Stimulated activated CD8-positive, alpha-beta memory T cell treated with anti-CD3 and anti-CD28 coated beads, Interleukin-12 subunit alpha, Interleukin-12 subunit beta, amount 100 ng/mL, for 1 hour (primary cell): ENCODE measurements at regions not wholly inside any gene's neighbourhood (a gene's known extent, or its start where the extent isn't known, plus 50 kb on each side); places are given as distances from the start of the nearest gene placed in this dataset.

Experiments used
- DNase-seq: peaks from one replicate; pipeline ENCODE4 v3.0.0-alpha.2; 2020; ENCODE audit warnings: low read depth

GRCh38 chr1:2934156-2934540, 87.1 kb upstream of the ACTRT2 start:
- no peak for DNase-seq

- DNase-seq = no peak
These were observed 86.6 kb upstream of the ACTRT2 start for GRCh38 chr1:2934642-2935081.

DNA sequence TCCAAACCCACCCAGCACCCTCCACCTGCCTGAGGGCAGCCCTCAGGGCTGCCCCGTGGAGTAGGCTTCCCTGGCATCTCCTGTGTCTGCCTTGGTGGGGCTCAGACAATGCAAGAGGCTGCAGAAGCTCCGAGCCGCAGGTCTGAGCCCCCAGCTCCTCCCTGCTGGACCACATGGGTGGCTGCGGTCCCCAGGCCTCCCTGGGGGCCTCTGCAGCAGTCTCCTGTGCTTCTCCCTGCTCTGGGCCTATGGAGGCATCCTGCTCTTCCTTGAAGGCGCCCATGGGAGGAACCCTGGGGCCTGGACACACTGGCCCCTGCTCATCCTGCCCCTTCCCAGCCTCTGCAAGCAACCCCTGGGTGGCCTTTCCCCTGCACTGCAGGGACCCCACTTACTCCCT, 86.1 kb upstream of the ACTRT2 start:
- DNase-seq = no peak

DNA sequence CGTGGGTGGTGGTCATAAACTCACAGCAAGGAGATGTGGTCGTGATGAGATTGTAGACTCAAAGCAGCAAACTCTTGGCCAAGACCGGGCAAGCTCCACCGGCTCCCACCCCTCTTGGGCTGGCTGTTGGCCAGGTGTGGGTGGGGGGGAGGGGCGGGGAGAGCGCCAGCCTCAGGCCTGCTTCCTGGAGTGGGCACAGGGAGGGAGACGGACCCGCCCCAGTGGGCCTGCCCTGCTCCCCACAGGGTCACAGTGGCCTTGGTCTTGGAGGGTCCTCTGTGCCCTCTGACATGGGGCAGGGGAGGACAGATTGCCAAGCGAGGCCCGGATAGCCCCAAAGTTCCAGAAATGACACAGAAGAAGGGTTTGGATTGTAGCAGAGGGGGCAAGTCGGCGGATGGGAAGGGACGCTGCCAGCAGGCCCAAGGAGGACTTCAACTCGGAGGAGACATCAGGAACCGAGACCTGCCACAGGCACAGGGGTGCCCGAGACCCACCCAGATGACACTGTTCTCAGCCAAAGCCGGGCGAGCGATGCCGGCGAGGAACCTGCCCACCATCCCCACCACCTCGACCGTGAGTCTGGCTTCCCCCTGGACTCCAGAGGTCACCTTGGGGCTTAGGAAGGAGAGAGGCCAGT, 85.4 kb upstream of the ACTRT2 start:
- DNase-seq = no peak

- DNase-seq = no peak
These were observed 84.4 kb upstream of the ACTRT2 start for GRCh38 chr1:2936559-2937515.

GRCh38 chr1:2937805-2938204, 83.5 kb upstream of the ACTRT2 start:
- DNase-seq = no peak

DNA sequence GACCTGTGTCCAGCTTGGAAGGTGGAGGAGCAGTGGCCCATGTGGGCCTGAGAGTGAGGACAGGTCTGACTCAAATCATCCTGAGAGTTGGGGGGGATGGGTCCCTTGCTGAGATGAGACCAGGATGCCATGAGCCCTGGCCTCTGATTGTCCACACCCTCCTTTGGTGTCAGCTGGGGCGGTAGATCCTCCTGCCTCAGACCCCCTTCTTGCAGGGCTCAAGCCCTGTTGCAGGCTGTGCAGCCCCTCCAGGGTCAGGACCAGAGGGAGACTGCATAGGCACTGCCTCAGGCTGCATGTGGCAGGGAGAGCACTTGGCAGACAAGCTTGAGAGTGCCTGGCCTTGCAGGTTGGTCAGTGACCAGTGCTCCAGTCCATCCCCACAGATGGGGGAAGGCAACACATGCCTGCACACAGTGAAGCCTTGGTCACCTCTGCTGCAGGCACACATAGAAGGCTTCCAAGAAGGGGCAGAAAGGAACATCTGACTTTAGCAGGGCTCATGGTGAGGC, 82.2 kb upstream of the ACTRT2 start:
- no peak for DNase-seq

DNA sequence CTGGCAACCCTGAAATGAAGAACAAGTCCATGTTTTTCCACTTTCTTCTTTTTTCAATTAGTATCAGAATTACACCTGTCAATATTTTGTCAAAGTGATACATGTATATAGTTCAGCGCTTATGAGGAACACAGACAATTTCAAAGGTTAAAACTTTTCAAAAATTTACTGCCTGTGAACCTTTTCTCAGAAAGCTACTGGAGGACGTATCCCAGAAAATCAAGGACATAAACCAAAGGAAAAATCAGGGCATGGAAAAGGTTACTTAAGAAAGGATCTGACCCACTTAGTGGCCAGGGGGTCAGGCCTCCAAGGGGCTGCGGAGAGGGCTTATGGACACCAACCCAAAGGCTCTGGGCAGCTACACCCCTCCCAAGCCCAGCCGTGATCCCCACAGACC, 81.1 kb upstream of the ACTRT2 start:
- no peak for DNase-seq

DNA sequence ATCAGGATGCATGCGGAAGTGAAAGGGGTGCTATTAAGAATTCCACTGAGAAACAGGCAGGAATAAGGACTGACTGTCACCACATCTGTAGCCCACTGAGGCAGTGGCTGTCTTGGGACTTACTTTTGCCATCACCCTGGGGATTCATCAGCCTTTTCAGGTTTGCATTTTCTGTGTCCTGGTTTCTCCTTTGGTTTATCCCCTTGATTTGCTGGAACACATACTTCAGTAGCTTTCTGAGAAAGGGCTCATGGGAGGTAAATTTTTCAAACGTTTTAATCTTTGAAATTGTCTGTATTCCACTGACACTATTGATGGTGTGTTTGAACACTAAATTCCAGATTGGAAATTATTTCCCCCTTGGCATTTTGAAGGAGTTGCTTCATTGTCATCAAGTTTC, 80.2 kb upstream of the ACTRT2 start:
- no peak for DNase-seq

GRCh38 chr1:2941907-2942306, 79.4 kb upstream of the ACTRT2 start:
- no peak for DNase-seq

GRCh38 chr1:2942410-2942809, 78.9 kb upstream of the ACTRT2 start:
- DNase-seq = no peak

DNA sequence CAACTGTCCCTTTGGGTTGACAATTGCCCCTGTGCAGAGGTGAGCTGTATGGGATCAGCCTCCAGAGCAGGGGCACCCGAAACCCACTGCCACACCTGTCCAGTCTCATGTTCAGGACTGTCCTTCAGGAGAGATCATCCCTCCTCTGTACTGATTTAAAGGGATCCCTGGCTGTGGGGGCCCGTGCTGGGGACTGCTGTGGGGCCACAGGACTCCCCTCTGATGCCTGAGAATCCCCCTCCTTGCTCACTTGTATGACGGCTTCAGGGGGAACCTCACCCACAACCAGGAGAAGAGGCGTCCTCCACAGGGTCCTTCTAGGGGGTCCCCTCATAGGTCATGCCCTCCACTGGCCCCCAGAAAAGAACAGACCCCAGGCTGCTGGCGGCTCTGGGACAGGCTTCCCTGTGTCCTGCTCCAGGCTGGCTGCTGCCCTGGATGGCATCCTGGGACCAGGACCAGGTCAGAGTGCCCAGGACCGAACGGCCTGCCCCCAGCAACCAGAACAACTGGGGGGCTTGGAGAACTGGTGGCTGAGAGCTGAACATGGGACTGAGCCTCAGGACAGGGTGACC, 77.5 kb upstream of the ACTRT2 start:
- DNase-seq = no peak

DNA sequence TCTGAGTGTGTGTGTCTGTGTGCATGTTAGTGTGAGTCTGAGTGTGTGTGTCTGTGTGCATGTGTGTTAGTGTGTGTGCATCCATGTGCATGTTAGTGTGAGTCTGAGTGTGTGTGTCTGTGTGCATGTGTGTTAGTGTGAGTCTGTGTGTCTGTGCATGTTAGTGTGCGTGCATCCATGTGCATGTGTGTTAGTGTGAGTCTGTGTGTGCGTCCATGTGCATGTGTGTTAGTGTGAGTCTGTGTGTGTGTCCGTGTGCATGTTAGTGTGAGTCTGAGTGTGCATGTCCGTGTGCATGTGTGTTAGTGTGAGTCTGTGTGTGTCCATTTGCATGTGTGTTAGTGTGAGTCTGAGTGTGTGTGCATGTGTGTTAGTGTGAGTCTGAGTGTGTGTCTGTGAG, 76.6 kb upstream of the ACTRT2 start:
- DNase-seq = no peak

DNA sequence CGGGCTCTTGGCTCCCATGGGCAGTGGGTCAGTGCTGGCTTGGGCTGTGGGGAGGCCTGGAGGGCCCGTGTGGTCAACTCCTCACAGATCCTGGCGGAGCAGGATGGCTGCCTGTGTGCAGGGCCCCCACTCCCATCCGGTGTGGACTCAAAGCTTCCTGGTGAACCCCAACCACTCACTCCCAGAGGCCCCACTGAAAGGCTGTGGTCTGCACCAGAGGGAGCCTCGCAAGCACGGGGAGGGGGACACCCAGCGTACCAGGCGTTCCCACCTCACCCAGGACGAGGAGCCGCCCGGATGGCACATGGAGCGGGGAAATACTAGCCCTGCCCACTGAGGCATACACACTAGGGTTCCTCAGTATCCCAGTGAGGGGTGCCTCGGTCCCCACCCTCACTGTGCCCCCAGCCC, 75.4 kb upstream of the ACTRT2 start:
- DNase-seq = no peak

GRCh38 chr1:2946291-2946690, 75.0 kb upstream of the ACTRT2 start:
- no peak for DNase-seq

- no peak for DNase-seq
These were observed 74.1 kb upstream of the ACTRT2 start for GRCh38 chr1:2946999-2947690.

- DNase-seq = no peak
These were observed 73.1 kb upstream of the ACTRT2 start for GRCh38 chr1:2948001-2948750.

GRCh38 chr1:2948751-2949680, 72.3 kb upstream of the ACTRT2 start:
- DNase-seq = no peak

- DNase-seq = no peak
These were observed 71.0 kb upstream of the ACTRT2 start for GRCh38 chr1:2949966-2950925.
